ENCODE measurements at regions not wholly inside any gene's neighbourhood (a gene's known extent, or its start where the extent isn't known, plus 50 kb on each side); places are given as distances from the start of the nearest gene placed in this dataset.

DNA sequence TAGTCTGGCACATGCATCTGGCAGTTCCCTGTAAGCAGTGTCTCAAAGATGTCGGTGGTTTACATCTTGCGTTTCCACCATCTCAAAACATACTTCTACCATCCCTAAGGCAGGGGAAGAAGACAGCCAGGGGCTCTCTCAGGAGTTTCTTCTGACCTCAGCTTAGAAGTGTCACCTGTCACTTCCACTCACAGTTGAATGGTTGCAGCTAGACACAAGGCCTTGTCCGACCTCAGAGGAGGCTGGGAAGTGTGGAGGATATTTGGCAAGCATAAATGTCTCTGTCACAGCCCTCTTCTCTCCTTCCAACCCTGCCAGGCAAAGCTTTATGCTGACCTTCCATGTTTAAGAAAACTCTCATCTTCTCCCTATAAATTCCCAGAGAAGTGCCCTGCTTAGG is 193.3 kb downstream of the HERPUD2 start:
- no peaks in the 10 kb centered on the region for H3K4me1 ChIP-seq (ENCODE audit: control insufficient read depth, insufficient read depth, low read length)
- ChIA-PET CTCF (no interaction called here), POLR2A (ENCODE audit: unreplicated experiment) (no interaction called here)
- no CpG with 5 or more reads among the region's 3 CpGs for WGBS, 2 experiments (ENCODE audit: extremely low coverage in 2 of 2, insufficient read length in 1 of 2)
- H3K4me3 ChIP-seq (ENCODE audit: insufficient read depth, low read depth, low read length), result no peak overlapping the region
- no peak overlapping the region for H4K5ac ChIP-seq (ENCODE audit: low read depth, low read length)
- H3K9me1 ChIP-seq (ENCODE audit: insufficient read depth, low read length), result no peaks in the 10 kb centered on the region
- H2BK20ac ChIP-seq (ENCODE audit: low read depth, low read length), result no peak overlapping the region
- H4K91ac ChIP-seq (ENCODE audit: insufficient read depth, low read depth, low read length), result no peak overlapping the region
- H4K20me1 ChIP-seq (ENCODE audit: insufficient read depth, low read length), result no peaks in the 10 kb centered on the region
- no peak overlapping the region for H2AK9ac ChIP-seq (replicated peaks; ENCODE audit: low read depth, low read length, poor library complexity)
- H3K23ac ChIP-seq (ENCODE audit: low read depth, low read length), result no peak overlapping the region
- intact Hi-C loops (cut with micrococcal nuclease), result no loop called here
- H2BK15ac ChIP-seq (ENCODE audit: low read depth, low read length), result no peak overlapping the region
- peaks cover 2% of the 10 kb centered on the region for H3K27me3 ChIP-seq (ENCODE audit: control insufficient read depth, insufficient read depth, low read length)
- no peak for ATAC-seq (ENCODE audit: low read depth)
- H3K9ac ChIP-seq (ENCODE audit: low read depth, low read length), result no peak overlapping the region
- in situ Hi-C loops (cut with MboI; ENCODE audit: low sequenced_read_pairs), result no loop called here
- H3K9me3 ChIP-seq (ENCODE audit: control insufficient read depth, insufficient read depth, low read length), result no peaks in the 10 kb centered on the region
- H3K27ac ChIP-seq (ENCODE audit: insufficient read depth, low read length), result no peak overlapping the region
- no peak overlapping the region for H4K8ac ChIP-seq (ENCODE audit: low read depth in 2 of 2, low read length in 2 of 2)
- H2BK120ac ChIP-seq (ENCODE audit: low read depth, low read length), result no peak overlapping the region
- no peak overlapping the region for H3K18ac ChIP-seq (ENCODE audit: low read depth, low read length)
- H3K14ac ChIP-seq (replicated peaks; ENCODE audit: low read depth, low read length), result no peak overlapping the region
- no peaks in the 10 kb centered on the region for H3K79me1 ChIP-seq (ENCODE audit: low read depth in 1 of 2, low read length in 2 of 2)
- H2BK5ac ChIP-seq (ENCODE audit: low read depth, low read length, poor library complexity, severe bottlenecking), result no peak overlapping the region
- no peak overlapping the region for H3K4me2 ChIP-seq (ENCODE audit: low read depth, low read length)
- no peak overlapping the region for H2AK5ac ChIP-seq (ENCODE audit: low read depth, low read length)
- H3K56ac ChIP-seq (ENCODE audit: extremely low read depth, insufficient read depth, low read length), result no peak overlapping the region
- TF ChIP-seq RCOR1 (IDR thresholded peaks at IDR 0.05; ENCODE audit: insufficient replicate concordance, low read length), result no peak
- no peak for TF ChIP-seq NFE2L2 (IDR thresholded peaks at IDR 0.05; ENCODE audit: low read depth, low read length)
- no peak for TF ChIP-seq CHD1 (IDR thresholded peaks at IDR 0.05; ENCODE audit: low read depth, low read length)
- TF ChIP-seq MAFK (IDR thresholded peaks at IDR 0.05; ENCODE audit: low read depth, low read length), result no peak
- TF ChIP-seq CEBPB (IDR thresholded peaks at IDR 0.05; ENCODE audit: low read depth, low read length), result no peak
- no peak for TF ChIP-seq BHLHE40 (IDR thresholded peaks at IDR 0.05; ENCODE audit: low read depth, low read length)
- TF ChIP-seq, protein P1, sequence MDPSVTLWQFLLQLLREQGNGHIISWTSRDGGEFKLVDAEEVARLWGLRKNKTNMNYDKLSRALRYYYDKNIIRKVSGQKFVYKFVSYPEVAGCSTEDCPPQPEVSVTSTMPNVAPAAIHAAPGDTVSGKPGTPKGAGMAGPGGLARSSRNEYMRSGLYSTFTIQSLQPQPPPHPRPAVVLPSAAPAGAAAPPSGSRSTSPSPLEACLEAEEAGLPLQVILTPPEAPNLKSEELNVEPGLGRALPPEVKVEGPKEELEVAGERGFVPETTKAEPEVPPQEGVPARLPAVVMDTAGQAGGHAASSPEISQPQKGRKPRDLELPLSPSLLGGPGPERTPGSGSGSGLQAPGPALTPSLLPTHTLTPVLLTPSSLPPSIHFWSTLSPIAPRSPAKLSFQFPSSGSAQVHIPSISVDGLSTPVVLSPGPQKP (IDR thresholded peaks at IDR 0.05; ENCODE audit: borderline replicate concordance, low read depth, low read length), result no peak
- no peak for TF ChIP-seq MXI1 (IDR thresholded peaks at IDR 0.05; ENCODE audit: borderline replicate concordance, low read depth, low read length)
- no peak for TF ChIP-seq RFX5 (IDR thresholded peaks at IDR 0.05; ENCODE audit: low read depth, low read length)
- no peak for TF ChIP-seq FOS (IDR thresholded peaks at IDR 0.05; ENCODE audit: low read depth, low read length)
- TF ChIP-seq, protein P2, sequence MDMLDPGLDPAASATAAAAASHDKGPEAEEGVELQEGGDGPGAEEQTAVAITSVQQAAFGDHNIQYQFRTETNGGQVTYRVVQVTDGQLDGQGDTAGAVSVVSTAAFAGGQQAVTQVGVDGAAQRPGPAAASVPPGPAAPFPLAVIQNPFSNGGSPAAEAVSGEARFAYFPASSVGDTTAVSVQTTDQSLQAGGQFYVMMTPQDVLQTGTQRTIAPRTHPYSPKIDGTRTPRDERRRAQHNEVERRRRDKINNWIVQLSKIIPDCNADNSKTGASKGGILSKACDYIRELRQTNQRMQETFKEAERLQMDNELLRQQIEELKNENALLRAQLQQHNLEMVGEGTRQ (IDR thresholded peaks at IDR 0.05; ENCODE audit: low read depth, low read length), result no peak
- TF ChIP-seq, protein P3, sequence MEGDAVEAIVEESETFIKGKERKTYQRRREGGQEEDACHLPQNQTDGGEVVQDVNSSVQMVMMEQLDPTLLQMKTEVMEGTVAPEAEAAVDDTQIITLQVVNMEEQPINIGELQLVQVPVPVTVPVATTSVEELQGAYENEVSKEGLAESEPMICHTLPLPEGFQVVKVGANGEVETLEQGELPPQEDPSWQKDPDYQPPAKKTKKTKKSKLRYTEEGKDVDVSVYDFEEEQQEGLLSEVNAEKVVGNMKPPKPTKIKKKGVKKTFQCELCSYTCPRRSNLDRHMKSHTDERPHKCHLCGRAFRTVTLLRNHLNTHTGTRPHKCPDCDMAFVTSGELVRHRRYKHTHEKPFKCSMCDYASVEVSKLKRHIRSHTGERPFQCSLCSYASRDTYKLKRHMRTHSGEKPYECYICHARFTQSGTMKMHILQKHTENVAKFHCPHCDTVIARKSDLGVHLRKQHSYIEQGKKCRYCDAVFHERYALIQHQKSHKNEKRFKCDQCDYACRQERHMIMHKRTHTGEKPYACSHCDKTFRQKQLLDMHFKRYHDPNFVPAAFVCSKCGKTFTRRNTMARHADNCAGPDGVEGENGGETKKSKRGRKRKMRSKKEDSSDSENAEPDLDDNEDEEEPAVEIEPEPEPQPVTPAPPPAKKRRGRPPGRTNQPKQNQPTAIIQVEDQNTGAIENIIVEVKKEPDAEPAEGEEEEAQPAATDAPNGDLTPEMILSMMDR (conservative IDR thresholded peaks at IDR 0.05; ENCODE audit: low read depth, low read length), result no peak
- no peak for TF ChIP-seq MAZ (IDR thresholded peaks at IDR 0.05; ENCODE audit: borderline replicate concordance, low read depth, low read length)
- TF ChIP-seq RAD21 (IDR thresholded peaks at IDR 0.05; ENCODE audit: low read length), result no peak
- no peak for TF ChIP-seq SMC3 (IDR thresholded peaks at IDR 0.05; ENCODE audit: low read depth, low read length)
- TF ChIP-seq POLR2A (IDR thresholded peaks at IDR 0.05; ENCODE audit: low read depth, low read length), result no peak
- H3K36me3 ChIP-seq (ENCODE audit: control insufficient read depth, insufficient read depth, low read length), result no peaks in the 10 kb centered on the region
- H2AFZ ChIP-seq (replicated peaks; ENCODE audit: low read length, poor library complexity), result no peak overlapping the region
- DNase-seq, result no peak
- H3K4ac ChIP-seq (ENCODE audit: low read depth, low read length), result no peak overlapping the region
- no TSS peak for BruUV-seq (replicated peaks)
- dilution Hi-C loops (cut with HindIII; ENCODE audit: low sequenced_read_pairs, unreplicated experiment), result no loop called here

Measured in IMR-90 (cell line).